HG03378 (cell line): ENCODE measurements at regions not wholly inside any gene's neighbourhood (a gene's known extent, or its start where the extent isn't known, plus 50 kb on each side); places are given as distances from the start of the nearest gene placed in this dataset.

Experiments used
- ATAC-seq: cut with Tn5 transposase; IDR thresholded peaks from one replicate; pipeline ENCODE4 v1.9.1; 2021; ENCODE audit warnings: mild to moderate bottlenecking, moderate library complexity; ENCODE audit not compliant: unreplicated experiment

DNA sequence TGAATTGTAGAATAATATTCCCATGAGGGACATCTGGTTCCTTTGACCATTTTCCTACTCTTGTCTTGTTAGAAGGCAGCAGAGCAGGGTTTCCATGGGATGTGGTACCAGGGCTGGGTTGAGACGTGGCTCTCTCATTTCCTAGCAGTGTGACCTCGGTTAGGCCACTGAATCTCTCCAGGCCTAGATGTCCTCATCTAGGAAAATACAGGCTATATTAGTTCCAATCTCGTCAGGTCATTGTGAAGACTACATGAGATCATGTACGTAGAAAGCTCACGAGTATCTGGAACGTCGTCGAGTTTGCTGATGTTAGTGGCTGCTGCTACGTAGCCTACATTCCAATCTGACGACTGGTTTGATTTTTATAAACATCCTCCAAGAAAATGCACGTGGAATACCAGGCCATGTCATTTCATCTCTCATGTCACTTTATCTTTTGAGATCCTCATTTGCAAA, 278.2 kb upstream of the GATB start:
- ATAC-seq: no peak

DNA sequence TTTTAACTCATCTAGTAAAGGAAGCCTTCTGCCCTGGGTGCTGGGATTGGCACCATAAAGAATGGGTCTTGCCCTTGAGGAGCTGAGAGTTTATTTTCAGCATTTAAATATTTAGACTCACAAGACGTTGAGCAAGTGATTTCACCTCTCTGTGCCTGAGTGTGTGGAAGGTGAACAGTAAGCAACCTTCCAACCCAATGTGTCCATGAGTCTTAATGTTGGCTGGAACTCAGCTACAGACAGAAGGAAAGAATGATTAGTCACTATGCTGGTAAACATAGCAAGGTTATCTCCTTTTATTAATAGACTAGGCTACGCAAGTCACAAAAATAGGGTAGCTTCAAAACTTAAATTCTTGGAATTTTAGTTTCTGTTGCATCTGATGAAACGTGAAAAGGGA, 277.4 kb upstream of the GATB start:
- no peak for ATAC-seq

DNA sequence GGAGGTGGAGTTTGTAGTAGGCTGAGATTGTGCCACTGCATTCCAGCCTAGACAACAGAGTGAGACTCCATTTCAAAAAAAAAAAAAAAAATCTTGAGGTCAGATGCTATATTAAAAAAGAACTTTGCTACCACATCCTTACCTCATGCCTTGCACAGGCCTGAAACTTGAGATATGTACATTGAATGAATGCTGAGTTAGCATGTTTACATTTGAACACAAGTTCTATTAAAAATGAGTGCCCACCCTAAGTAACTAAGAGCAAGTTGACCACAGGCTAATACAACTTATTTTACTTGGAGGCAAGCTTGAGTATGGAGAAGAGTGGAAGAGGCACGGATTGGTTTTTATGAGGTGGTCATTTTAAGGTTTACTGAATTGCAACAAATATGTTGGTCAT, 276.6 kb upstream of the GATB start:
- no peak for ATAC-seq

DNA sequence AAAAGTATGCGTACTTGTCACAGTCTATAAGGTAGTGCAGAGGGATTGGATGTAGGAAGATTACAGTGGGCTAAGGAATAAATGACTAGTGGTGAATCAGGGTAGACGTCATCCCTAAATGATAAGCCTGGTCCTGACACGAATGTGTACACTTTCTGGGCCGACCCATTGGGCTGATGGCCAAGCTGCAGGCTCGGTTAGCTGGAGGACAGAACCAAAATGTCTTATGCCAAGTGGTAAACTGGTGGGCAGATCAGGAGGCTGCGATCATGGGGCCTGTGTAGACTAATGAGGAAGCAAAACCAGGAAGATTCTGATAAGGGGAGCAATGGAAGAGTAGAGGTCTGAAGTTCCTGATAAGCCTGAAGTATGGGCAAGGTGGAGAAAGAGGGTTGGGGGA, 272.8 kb upstream of the GATB start:
- no peak for ATAC-seq

DNA sequence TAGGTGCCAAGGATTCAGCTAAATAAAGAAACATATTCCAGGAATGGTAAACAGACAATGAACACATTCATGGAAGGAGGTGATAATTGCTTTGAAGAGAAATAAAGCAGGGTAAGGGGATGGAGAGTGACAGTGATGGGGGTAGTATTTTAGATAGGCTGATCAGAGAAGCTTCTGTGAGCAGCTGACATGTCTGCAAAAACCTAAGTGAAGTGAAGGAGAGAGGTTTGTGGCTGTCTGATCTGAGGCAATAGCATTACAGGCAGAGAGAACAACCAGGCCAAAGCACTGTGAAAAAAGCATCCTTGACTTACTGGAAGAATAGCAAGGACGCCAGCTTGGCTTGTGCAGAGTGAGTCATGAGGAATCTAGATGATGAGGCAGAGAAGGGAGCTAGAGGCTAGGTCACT, 271.9 kb upstream of the GATB start:
- no peak for ATAC-seq

DNA sequence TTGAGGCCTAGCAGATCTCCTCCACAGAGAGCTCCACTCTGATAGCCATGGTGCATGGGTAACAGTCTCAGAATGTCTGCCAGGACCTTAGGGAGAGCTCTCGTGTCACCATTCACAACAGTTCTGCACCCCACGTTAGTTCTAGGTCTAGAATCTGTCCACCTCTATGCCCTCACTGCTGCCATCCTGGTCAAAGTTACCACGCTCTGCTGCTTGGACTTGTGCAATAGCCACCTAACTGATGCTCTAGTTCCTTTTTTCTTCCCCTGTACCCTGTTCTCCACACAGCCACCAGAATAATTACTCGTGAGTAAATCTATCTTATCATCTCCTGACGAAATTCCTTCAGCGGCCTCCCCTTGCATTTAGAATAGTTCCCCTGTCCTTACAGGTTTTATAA, 268.8 kb upstream of the GATB start:
- no peak for ATAC-seq

DNA sequence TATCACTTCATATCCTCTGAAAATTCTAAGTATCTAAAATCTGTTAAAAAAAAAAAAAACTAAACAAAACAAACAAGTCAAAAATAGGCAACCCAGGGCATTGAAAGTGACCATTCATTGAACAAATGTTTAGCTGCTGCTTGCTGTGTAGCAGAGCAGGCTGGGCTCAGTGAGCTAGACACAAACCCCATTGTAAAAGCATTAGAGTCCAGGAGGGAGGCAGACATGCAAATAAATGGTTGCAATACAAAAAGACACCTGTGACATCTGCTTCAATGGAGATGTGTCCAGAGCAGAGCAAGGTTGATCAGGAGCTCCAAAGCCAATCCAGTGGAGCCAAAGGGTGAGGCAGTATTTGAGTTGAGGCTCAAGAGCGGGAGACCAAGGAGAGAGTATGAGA, 267.3 kb upstream of the GATB start:
- ATAC-seq: no peak

DNA sequence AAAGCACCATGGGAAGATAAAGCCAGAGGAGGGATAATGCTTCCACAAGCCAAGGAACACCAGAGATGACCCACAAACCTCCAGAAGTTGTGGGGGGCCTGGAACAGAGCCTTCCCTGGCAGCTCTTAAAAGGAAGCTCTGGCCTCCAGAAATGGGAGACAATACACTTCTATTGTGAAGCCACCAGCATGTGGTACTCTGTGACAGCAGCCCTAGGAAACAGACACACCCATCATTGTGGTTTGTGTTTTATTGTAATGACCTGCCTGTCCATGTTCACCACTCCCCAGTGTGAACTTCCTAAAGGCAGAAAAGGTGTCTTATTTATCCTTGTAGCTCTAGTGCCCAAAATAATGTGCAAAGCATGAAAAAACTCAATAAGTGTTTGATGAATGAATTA, 264.1 kb upstream of the GATB start:
- no peak for ATAC-seq

DNA sequence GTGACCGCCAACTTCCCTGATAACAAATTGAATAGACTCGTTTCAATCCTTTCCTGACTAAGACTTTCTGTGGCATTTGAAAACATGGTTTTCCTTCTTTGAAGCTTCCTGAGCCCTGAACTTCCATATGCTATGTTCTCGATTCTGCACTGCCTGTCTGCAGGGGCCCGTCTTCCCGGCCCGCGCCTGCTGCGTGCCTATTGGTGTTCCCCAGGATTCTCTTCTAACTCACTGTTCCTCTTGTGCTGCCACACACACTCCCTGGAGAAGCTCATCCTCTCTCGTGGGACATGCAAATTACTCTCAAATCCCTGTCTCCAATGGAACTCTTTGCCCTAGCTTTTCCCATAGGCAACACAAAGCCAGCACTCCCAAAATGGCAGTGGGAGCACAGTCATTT, 262.9 kb upstream of the GATB start:
- no peak for ATAC-seq

DNA sequence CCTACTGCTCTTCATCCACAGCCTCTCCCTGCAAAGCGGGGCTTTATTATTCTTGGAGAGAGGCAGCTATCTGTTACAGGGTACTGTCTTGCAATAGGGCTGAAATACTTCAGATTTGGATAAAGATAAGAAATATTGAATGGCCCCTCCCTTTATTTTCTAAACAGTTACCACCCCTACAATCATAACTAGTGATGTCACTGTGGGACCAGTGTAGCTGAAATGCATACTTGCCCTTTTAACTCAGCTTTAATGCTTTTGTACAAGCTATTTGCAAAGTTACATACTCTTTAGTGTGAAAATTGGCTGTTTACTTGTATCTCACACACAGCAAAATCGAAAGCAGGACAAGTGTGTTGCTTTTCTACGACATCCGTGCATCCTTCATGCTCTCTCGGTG, 261.7 kb upstream of the GATB start:
- no peak for ATAC-seq

DNA sequence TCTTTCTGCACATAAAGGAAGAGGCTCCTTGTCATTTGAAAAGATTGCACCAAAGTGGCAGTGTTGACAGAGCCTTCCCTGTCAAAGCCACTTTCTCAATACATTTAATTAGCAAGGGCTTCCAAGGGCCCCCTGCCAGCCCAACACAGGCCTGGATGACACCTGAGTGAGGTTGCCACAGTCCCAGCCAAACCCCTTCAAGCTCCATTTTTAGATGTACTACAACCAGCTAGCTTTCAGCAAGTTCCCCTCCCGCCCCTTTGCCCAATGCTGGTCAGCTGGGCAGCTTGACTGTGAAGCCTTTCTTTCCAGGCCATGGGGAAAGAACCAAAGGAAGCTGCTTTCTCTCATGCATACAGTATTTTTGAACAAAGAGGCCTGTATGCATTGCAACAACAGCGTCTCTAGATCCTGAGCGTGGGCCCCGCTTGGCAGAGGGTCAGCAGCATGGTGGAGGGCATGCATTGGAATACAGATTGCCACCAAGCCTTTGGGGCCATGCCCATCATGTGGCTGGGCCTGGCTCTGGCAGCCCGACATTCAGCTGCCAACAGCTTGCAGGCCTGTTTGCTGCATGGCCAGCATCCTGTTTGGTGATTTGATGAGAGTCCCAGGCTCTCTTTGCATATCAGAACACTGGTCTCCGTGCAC, 261.1 kb upstream of the GATB start:
- ATAC-seq: no peak

DNA sequence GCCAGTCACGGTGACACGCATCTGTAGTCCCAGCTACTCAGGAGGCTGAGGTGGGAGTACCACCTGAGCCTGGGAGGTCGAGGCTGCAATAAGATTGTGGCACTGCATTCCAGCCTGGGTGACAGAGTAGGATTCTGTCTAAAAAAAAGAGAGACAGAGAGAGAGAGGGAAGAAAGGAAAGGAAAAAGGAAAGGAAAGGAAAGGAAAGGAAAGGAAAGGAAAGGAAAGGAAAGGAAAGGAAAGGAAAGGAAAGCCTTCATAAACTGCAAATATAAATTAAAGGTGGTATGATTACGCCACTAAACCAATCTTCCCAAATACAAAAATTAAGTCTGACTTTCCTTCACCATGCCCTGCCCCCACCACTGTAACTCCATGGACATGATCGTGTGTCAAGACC, 259.3 kb upstream of the GATB start:
- no peak for ATAC-seq

DNA sequence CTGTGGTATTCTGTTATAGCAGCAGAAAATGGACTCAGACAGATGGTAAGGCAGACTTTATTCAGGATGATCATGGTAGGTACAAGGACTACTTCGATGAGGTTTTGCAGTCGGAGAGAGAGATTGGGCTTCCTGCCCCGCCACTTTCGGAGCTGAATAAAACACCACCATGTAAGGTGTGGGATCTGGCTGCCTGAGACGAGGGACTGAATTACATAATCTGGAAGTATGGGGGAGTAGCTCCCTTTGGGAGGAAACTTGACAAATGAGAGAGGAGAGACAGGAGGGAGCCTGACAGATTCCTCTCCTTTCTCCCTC, 255.5 kb upstream of the GATB start:
- no peak for ATAC-seq

DNA sequence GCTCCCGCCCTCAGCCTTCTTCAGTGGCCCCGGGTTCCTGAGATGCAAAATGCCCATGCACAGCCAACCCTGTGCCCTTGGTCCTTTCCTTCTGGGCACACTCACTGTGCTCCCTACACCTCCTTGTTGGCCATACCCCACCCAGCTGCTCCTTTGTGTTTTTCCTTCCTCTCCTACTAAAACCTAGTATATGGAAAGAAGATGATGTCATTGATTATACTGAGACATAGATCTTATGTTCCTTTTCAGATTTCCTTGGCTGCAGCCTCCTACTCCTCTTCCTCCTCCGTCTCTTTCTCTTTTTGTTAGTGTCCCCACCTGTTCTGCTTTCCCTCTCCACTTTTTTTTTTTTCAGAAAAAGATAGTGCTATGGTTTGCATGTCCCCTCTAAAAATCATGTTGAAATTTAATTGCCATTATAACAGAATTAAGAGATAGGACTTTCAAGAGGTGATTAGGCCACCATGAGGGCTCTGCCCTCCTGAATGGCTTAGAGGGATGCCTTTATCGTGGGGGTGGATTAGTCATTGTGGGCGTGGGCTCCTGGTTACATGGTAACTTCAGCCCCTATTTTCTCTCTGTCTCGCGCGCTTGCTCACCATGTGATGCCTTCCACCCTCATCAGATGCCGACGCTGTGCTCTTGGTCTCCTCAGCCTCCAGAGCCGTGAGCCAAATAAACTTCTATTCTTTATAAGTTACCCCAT, 254.9 kb upstream of the GATB start:
- no peak for ATAC-seq

DNA sequence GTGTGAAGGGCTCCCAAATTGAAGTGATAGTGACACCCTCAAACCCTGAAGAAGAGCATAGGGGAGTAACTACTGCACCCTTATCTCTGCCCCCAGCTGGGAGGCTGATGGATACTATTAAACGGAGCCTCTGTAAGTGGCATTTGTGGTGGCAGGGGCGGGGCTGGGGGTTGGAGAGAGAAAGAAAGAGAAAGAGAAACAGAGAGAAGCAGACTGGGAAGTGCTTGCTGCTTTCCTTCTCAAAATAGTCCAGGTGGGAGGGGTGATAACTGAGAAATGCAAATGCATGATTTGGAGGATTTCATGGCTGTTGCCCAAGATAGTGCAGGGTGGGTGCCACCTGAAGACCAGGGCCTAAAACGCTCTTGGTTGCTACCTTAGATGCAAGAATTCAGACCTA, 253.5 kb upstream of the GATB start:
- peak; percentile 88 for ATAC-seq

DNA sequence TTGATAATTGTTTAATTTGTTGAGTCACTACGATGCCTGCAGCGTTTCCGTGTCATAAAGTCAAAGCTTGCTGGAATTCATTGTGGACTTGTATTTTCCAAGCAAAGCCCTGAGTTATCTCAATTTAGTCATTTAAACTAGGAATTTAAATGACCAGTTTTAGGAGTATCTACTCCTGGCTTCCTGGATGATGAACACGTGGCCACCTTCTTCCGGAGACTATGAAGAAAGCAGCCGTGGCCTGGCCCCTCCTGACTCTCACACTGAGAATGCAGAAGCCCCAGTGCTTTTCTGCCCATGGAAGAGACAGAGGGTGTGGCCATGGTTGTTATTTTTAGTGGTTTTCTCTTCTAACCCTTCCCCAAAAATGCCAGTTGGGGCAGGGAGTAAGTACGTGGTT, 250.7 kb upstream of the GATB start:
- no peak for ATAC-seq

DNA sequence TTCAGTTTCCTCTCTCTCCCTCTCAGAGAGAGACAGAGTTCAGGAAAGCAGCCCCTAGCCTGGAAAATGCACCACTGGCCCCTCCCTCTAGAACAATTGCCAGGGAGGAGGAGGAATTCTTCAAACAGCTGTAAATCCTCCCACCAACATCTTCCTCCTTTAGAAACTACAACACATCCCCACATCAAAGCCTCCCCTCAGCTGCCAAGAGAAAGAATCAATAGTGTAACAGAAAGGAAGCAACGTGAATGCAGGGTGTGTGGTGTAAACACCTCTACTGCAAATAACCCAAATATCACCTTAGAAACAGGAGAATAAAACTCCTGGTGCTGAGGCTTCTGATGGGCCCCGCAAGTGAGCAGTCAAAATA, 249.9 kb upstream of the GATB start:
- no peak for ATAC-seq

DNA sequence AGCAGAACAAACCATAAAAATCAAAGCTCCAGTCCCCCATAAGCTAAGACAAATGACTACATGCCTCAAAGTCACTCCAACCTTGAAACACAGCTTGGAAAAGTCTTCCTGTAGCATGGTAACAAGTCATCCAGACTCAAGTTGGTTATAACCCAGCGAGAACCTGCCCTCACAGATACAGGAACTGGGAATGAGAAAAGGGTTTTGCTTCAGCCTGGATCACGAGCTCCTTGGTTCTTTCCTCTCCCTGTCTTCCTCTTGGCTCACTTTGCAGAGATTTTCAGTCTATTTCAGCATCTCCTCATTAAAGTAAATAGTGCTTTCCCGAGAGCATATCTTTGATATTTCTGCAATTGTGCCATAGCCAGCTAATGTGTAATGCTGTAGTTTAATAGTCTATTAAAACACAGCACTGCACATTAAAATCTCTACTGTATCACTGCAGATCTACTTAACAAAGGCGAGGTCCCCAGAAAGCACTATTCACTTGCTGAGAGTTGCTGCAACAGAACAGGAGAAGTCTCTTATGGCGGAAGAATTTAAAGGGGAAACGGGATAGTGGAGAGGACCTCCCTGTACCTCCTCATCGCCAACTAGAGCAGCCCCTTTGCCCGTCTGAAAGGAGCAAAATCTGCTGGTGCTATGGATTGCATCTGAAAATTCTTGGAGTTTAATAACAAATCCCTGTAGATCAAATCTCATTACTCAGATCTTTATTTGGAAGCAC, 249.3 kb upstream of the GATB start:
- no peak for ATAC-seq

DNA sequence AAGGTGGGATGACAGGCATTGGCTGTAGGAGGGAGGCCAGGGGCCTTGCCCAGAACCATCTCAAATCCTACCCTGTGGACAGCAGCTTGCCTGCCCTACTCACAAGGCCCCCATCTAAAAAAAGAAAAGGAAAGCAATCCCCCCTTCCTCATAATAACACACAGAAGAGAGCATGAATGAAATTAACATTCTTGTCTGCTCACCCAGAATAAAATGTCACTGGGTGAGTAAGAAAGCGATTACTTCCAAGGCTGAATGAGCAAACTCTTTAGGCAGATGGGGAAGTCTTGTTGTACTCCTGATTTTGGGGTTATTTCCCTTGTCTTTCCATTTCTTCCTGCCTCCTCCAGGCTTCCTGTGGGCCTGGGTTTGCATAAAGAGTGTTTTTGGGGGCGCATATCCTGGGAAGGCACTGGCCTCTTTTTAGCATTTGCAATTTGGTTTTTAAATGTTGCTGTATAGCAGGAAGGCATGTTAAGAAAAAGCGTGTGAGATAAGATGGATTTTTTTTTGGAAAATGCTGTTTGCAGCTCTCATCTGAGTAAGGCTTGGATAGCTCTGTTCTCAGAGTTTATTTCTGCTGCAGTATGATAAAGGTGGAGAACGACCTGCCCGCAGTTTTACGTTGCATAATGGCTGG, 248.3 kb upstream of the GATB start:
- no peak for ATAC-seq

DNA sequence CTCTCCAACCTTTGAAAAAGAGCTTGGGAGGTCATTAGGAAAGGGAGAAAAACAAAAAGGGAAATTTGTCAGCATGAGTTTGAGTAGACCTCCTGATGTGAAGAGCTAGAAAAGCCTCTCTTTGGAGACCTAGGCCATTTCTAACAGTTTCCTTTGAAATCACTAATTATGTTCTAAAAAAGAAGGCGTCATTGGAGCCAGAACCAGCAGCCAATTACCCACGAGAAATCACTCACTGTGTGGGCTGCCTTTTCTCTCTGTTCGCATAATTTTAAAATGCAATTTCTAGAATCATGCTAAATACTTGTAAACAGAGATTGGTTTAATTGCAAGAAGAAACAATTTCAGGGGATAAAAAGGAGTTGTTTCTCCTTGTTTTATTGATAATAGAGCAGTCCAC, 246.3 kb upstream of the GATB start:
- no peak for ATAC-seq

DNA sequence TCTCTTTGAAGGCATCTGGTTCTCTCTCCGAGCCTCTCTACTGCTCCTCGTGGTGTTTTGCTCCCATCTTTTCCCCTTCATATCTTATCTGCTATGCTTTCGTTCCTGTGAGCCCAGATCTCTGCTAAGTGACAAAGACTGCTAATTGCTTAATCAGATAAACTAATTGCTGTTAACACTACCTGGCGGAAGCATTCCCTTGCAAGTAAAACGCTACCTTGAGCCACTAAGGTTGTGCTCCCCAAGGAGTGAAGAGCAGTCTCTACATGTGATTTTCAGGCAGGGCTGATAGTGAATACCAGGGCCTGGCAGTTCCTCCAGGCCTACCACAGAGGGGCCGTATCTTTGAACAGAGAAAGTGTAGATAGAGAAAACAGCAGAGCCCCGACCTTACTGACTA, 244.0 kb upstream of the GATB start:
- ATAC-seq: no peak

DNA sequence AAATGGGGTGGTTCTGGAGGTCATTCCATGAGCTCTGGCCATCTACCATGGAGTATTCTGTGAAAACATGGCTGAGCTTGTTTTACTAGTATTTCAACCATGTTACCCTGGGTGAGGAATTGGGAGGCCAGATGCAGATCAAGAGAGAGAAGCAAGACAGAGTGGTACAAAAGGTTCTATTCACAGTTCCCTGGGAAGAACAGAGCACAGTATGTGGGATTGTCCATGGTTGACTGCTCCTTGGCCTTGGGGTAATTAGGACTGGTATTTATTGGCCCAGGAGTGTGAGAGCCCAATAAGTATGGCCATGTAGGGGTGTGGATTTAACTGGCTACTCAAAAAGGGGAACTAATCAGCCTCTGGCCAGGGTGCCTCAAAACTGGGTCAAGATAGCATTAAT, 239.7 kb upstream of the GATB start:
- ATAC-seq: no peak
